PC-3 (cell line): ENCODE measurements at regions not wholly inside any gene's neighbourhood (a gene's known extent, or its start where the extent isn't known, plus 50 kb on each side); places are given as distances from the start of the nearest gene placed in this dataset.

Source experiments
- ATAC-seq: fragments of 200-7000 bp; cut with Tn5 transposase; 2 replicates; pipeline ENCODE4 v1.9.1; 2020; ENCODE audit warnings: mild to moderate bottlenecking, moderate library complexity
- BruUV-seq: library from RNA; stranded (reverse); fragments of 400-500 nt; replicated peaks from 2 replicates; lab custom pipeline; 2021; lab: Mats Ljungman, UMichigan
- CTCF ChIA-PET: fragments of 300-600 bp; sonication (Branson Sonifier 250); formaldehyde crosslinking; loops from one replicate; lab custom pipeline; 2022; ENCODE audit warnings: antibody characterized with exemption; lab: Charles Lee
- POLR2A ChIA-PET: fragments of 300-600 bp; sonication (Branson Sonifier 250); formaldehyde crosslinking; loops from one replicate; lab custom pipeline; 2022; ENCODE audit warnings: antibody characterized with exemption; ENCODE audit not compliant: unreplicated experiment; lab: Charles Lee
- DNase-seq: peaks from one replicate; pipeline ENCODE4 v3.0.0-alpha.2; 2015
- H2AFZ ChIP-seq: fragments of 300-600 bp; sonication (generic); 2 replicates; pipeline ENCODE4 v1.6.0; 2016; ENCODE audit warnings: antibody characterized with exemption, low read length
- H3F3A ChIP-seq: fragments of 300-600 bp; sonication (generic); one replicate; pipeline ENCODE4 v1.6.0; 2017; ENCODE audit warnings: antibody characterized with exemption, low read length, control low read depth, mild to moderate bottlenecking; ENCODE audit not compliant: unreplicated experiment
- H3K27ac ChIP-seq: fragments of 300-600 bp; sonication (generic); 2 replicates; pipeline ENCODE4 v1.5.1; 2016; ENCODE audit warnings: mild to moderate bottlenecking, low read length
- H3K27me3 ChIP-seq: fragments of 300-600 bp; sonication (generic); 2 replicates; pipeline ENCODE4 v1.6.1; 2016; ENCODE audit warnings: low read length, mixed read lengths
- H3K36me3 ChIP-seq: fragments of 300-600 bp; sonication (generic); 2 replicates; pipeline ENCODE4 v1.6.1; 2016; ENCODE audit warnings: low read depth, mixed run types, low read length, mixed read lengths
- H3K4me1 ChIP-seq: fragments of 300-600 bp; sonication (generic); 2 replicates; pipeline ENCODE4 v1.5.1; 2016; ENCODE audit warnings: low read length; ENCODE audit not compliant: insufficient read depth
- H3K4me2 ChIP-seq: fragments of 300-600 bp; sonication (generic); 2 replicates; pipeline ENCODE4 v1.6.0; 2016; ENCODE audit warnings: low read length
- H3K4me3 ChIP-seq: fragments of 300-600 bp; sonication (generic); 2 replicates; pipeline ENCODE4 v1.5.1; 2016; ENCODE audit warnings: mild to moderate bottlenecking, low read length, mixed read lengths
- H3K79me2 ChIP-seq: fragments of 300-600 bp; sonication (generic); 2 replicates; pipeline ENCODE4 v1.6.1; 2017; ENCODE audit warnings: low read length, mixed read lengths
- H3K9ac ChIP-seq: fragments of 300-600 bp; sonication (generic); 2 replicates; pipeline ENCODE4 v1.6.0; 2016; ENCODE audit warnings: mild to moderate bottlenecking, low read length
- H3K9me2 ChIP-seq: fragments of 300-600 bp; sonication (generic); replicated peaks from 2 replicates; pipeline ENCODE4 v1.6.1; 2016; ENCODE audit warnings: mixed run types, low read length, mixed read lengths
- H3K9me3 ChIP-seq: fragments of 300-600 bp; sonication (generic); 2 replicates; pipeline ENCODE4 v1.6.1; 2016; ENCODE audit warnings: low read length, mixed read lengths
- H4K20me1 ChIP-seq: fragments of 300-600 bp; sonication (generic); 2 replicates; pipeline ENCODE4 v1.6.1; 2016; ENCODE audit warnings: low read length, mixed read lengths
- EZH2 ChIP-seq: fragments of 300-600 bp; sonication (generic); IDR thresholded peaks from one replicate; pipeline ENCODE4 v1.6.1; 2017; ENCODE audit warnings: antibody characterized with exemption, mild to moderate bottlenecking, low read length; ENCODE audit not compliant: unreplicated experiment
- EZH2phosphoT487 ChIP-seq: fragments of 300-600 bp; sonication (generic); IDR thresholded peaks from 2 replicates; pipeline ENCODE4 v1.6.1; 2018; ENCODE audit warnings: mild to moderate bottlenecking, antibody characterized with exemption, low read length, borderline replicate concordance
- intact Hi-C: fragments of 100-400 bp; cut with micrococcal nuclease; formaldehyde crosslinking; loops from 2 replicates; pipeline ENCODE4 v1.9.0; 2023
- TF ChIP-seq, protein P1 (sequence below): fragments of 300-600 bp; sonication (generic); conservative IDR thresholded peaks from 2 replicates; pipeline ENCODE4 v1.5.1; 2017; ENCODE audit warnings: antibody characterized with exemption, low read depth, mild to moderate bottlenecking, low read length

DNA sequence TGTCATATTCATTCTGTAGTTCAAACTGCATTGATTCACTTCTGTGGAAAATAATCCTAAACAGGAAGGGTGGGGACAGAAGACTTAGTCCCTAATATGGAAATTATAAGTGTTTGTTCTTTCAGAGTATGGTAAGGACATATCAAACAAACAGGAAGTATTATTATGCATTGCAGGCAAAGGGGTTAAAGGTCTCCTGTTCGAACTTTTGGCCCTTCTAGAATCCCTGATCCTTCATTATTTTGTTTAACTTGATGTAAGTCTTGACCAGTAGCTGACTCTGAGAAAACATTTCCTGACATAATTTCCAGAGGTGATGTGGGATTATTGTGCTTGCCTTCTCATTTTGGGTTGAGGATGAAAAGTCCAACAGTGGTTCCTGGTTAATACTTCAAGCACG is 215.4 kb upstream of the ADGRL2 start:
- Histone ChIP-seq H3F3A (no peaks in the 10 kb centered on the region), H2AFZ (no peak overlapping the region), H3K9me2 (no peaks in the 10 kb centered on the region), H3K4me3 (no peak overlapping the region), H3K4me1 (no peaks in the 10 kb centered on the region), H3K9me3 (no peaks in the 10 kb centered on the region), H3K9ac (no peak overlapping the region), H4K20me1 (no peaks in the 10 kb centered on the region), H3K4me2 (no peak overlapping the region), H3K27me3 (peaks cover 60% of the 10 kb centered on the region), H3K79me2 (no peaks in the 10 kb centered on the region), H3K36me3 (no peaks in the 10 kb centered on the region), H3K27ac (no peak overlapping the region)
- intact Hi-C loops = no loop called here
- POLR2A ChIA-PET = interaction anchor here (0.6 kb wide), 1 partner anchor 38 kb away, joined by 3 read pairs; no protein-coding TSS in a partner anchor
- CTCF ChIA-PET = no interaction called here
- TF ChIP-seq EZH2 (no peak), EZH2phosphoT487 (no peak)
- TF ChIP-seq, protein P1, sequence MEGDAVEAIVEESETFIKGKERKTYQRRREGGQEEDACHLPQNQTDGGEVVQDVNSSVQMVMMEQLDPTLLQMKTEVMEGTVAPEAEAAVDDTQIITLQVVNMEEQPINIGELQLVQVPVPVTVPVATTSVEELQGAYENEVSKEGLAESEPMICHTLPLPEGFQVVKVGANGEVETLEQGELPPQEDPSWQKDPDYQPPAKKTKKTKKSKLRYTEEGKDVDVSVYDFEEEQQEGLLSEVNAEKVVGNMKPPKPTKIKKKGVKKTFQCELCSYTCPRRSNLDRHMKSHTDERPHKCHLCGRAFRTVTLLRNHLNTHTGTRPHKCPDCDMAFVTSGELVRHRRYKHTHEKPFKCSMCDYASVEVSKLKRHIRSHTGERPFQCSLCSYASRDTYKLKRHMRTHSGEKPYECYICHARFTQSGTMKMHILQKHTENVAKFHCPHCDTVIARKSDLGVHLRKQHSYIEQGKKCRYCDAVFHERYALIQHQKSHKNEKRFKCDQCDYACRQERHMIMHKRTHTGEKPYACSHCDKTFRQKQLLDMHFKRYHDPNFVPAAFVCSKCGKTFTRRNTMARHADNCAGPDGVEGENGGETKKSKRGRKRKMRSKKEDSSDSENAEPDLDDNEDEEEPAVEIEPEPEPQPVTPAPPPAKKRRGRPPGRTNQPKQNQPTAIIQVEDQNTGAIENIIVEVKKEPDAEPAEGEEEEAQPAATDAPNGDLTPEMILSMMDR = no peak
- BruUV-seq = no TSS peak
- DNase-seq (no peak), ATAC-seq (no peak)

DNA sequence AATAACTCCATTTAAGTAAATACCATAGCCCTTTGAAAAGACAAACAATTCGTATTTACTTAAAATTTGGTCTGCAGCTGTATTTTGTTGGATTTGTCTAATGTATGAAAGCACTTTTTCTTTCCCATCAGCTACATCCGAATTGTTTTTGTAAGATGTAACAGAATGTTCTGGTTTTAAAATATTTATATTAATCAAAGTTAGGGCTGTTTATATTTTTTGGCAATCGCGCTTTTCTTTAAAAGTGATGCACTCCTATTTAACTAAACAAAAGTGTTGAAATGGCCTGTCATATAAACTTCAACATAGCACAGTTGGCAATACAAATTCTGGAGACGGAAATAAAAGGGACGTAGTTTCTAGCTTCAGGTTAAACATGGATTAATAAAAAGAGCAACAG is 216.3 kb upstream of the ADGRL2 start:
- DNase-seq (no peak), ATAC-seq (no peak)
- TF ChIP-seq EZH2 (no peak), EZH2phosphoT487 (no peak)
- TF ChIP-seq, protein P1 = no peak
- Histone ChIP-seq H3K4me3 (no peak overlapping the region), H4K20me1 (no peaks in the 10 kb centered on the region), H2AFZ (no peak overlapping the region), H3K79me2 (no peaks in the 10 kb centered on the region), H3K4me1 (no peaks in the 10 kb centered on the region), H3K4me2 (no peak overlapping the region), H3K27me3 (peaks cover 70% of the 10 kb centered on the region), H3K9me3 (no peaks in the 10 kb centered on the region), H3K27ac (no peak overlapping the region), H3K9ac (no peak overlapping the region), H3F3A (no peaks in the 10 kb centered on the region), H3K36me3 (no peaks in the 10 kb centered on the region), H3K9me2 (no peaks in the 10 kb centered on the region)
- POLR2A ChIA-PET = no interaction called here
- no TSS peak for BruUV-seq
- CTCF ChIA-PET = no interaction called here
- intact Hi-C loops = no loop called here

DNA sequence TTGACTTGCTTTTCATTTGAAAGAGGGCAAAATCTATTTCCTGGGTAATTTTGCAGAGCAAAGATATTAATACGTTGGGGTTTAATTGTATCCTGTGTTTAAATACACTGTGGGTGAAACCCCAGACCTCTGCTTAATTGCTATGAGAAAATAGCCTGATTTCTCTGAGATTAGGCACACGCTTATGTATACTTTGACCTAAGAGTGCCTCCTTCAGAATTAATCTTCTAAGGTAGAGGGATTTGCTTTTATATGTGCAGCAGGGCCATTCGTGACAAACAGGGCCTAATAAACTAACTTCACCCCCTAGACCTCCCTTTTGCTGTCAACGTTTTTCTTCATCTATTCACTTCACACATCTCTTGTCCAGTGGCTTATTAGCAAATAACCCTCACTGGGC is 216.9 kb upstream of the ADGRL2 start:
- Histone ChIP-seq H3K9ac (no peak overlapping the region), H3K27ac (no peak overlapping the region), H3F3A (no peaks in the 10 kb centered on the region), H3K9me2 (no peaks in the 10 kb centered on the region), H2AFZ (no peak overlapping the region), H3K4me1 (no peaks in the 10 kb centered on the region), H3K27me3 (peaks cover 72% of the 10 kb centered on the region), H3K4me2 (no peak overlapping the region), H3K9me3 (no peaks in the 10 kb centered on the region), H3K36me3 (no peaks in the 10 kb centered on the region), H3K4me3 (no peak overlapping the region), H3K79me2 (no peaks in the 10 kb centered on the region), H4K20me1 (no peaks in the 10 kb centered on the region)
- DNase-seq (no peak), ATAC-seq (no peak)
- no TSS peak for BruUV-seq
- ChIA-PET CTCF (no interaction called here), POLR2A (no interaction called here)
- intact Hi-C loops = no loop called here
- TF ChIP-seq, protein P1 = no peak
- TF ChIP-seq EZH2 (no peak), EZH2phosphoT487 (no peak)
